ENCODE measurements at regions not wholly inside any gene's neighbourhood (a gene's known extent, or its start where the extent isn't known, plus 50 kb on each side); places are given as distances from the start of the nearest gene placed in this dataset.

DNA sequence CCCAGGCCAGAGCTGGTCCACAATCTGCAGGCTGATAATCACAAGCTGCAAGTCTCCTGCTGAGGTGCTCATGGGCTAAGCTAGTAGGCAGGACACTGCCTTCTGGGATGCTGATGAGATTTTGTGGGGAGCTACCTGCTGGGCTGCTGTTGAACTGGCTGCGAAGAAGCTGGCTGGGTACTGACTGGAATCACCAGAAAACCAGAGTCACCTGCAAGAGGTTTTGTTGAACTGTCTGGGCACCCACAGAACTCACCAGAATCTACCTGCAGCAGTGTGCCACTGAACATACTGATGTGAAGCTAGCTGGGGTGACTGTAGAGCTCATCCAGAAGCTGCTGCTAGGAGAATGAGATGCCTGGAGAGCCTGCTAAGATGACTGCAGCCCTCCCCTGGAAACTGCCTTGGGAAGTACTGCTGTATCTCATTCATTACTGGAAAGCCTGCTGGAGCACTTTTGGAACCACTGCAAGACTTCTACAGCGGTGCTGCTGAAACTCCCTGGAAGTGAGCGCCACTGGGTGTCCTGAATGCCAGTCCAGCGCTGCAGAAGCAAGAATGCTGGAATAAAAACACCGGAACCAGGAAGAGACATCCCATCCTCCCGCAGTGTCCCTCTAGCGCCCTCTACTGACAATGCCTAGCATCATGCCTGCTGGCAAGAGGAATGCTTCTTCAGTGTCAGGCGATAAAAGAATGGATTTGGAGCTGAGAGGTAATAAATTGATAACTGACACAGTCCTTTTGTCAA, 64.9 kb upstream of the ARHGAP18 start (continued):
- TF ChIP-seq, protein P1, sequence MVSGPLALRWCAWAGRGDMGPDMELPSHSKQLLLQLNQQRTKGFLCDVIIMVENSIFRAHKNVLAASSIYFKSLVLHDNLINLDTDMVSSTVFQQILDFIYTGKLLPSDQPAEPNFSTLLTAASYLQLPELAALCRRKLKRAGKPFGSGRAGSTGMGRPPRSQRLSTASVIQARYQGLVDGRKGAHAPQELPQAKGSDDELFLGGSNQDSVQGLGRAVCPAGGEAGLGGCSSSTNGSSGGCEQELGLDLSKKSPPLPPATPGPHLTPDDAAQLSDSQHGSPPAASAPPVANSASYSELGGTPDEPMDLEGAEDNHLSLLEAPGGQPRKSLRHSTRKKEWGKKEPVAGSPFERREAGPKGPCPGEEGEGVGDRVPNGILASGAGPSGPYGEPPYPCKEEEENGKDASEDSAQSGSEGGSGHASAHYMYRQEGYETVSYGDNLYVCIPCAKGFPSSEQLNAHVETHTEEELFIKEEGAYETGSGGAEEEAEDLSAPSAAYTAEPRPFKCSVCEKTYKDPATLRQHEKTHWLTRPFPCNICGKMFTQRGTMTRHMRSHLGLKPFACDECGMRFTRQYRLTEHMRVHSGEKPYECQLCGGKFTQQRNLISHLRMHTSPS (CRISPR knock-in tag; IDR thresholded peaks at IDR 0.05; ENCODE audit: low read depth): no peak
- TF ChIP-seq ZNF569 (CRISPR knock-in tag; IDR thresholded peaks at IDR 0.05; ENCODE audit: borderline replicate concordance) (no peak), ZSCAN31 (CRISPR knock-in tag; IDR thresholded peaks at IDR 0.05; ENCODE audit: low read depth) (0 out of 2 replicates have a peak, but pooled peaks have one; percentile 40), ZNF549 (CRISPR knock-in tag; IDR thresholded peaks at IDR 0.05) (no peak), SIN3B (IDR thresholded peaks at IDR 0.05; ENCODE audit: low read length) (no peak), ZNF317 (CRISPR knock-in tag; IDR thresholded peaks at IDR 0.05) (no peak), ZNF850 (CRISPR knock-in tag; conservative IDR thresholded peaks at IDR 0.05) (no peak), ISL2 (CRISPR knock-in tag; IDR thresholded peaks at IDR 0.05) (no peak), ZNF557 (CRISPR knock-in tag; IDR thresholded peaks at IDR 0.05) (no peak), GABPA (IDR thresholded peaks at IDR 0.05; ENCODE audit: low read depth, low read length) (peak; percentile 44; the same call in 1 of the 2 replicates), GABPA (CRISPR knock-in tag; IDR thresholded peaks at IDR 0.05; ENCODE audit: low read depth) (peak; percentile 84), ZNF570 (CRISPR knock-in tag; IDR thresholded peaks at IDR 0.05; ENCODE audit: borderline replicate concordance) (no peak), SNAI1 (CRISPR knock-in tag; IDR thresholded peaks at IDR 0.05; ENCODE audit: borderline replicate concordance) (no peak), TBP (CRISPR knock-in tag; IDR thresholded peaks at IDR 0.05) (no peak), ELF4 (CRISPR knock-in tag; IDR thresholded peaks at IDR 0.05; ENCODE audit: borderline replicate concordance) (peak; percentile 71; the same call in 1 of the 2 replicates), RFX5 (IDR thresholded peaks at IDR 0.05; ENCODE audit: low read depth, low read length) (no peak), ZNF230 (CRISPR knock-in tag; IDR thresholded peaks at IDR 0.05) (no peak), ZNF383 (CRISPR knock-in tag; IDR thresholded peaks at IDR 0.05; ENCODE audit: borderline replicate concordance) (no peak), MIXL1 (CRISPR knock-in tag; IDR thresholded peaks at IDR 0.05) (no peak)
- TF ChIP-seq, protein P2, sequence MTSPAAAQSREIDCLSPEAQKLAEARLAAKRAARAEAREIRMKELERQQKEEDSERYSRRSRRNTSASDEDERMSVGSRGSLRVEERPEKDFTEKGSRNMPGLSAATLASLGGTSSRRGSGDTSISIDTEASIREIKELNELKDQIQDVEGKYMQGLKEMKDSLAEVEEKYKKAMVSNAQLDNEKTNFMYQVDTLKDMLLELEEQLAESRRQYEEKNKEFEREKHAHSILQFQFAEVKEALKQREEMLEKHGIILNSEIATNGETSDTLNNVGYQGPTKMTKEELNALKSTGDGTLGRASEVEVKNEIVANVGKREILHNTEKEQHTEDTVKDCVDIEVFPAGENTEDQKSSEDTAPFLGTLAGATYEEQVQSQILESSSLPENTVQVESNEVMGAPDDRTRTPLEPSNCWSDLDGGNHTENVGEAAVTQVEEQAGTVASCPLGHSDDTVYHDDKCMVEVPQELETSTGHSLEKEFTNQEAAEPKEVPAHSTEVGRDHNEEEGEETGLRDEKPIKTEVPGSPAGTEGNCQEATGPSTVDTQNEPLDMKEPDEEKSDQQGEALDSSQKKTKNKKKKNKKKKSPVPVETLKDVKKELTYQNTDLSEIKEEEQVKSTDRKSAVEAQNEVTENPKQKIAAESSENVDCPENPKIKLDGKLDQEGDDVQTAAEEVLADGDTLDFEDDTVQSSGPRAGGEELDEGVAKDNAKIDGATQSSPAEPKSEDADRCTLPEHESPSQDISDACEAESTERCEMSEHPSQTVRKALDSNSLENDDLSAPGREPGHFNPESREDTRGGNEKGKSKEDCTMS (CRISPR knock-in tag; conservative IDR thresholded peaks at IDR 0.05): no peak
- TF ChIP-seq, protein P3, sequence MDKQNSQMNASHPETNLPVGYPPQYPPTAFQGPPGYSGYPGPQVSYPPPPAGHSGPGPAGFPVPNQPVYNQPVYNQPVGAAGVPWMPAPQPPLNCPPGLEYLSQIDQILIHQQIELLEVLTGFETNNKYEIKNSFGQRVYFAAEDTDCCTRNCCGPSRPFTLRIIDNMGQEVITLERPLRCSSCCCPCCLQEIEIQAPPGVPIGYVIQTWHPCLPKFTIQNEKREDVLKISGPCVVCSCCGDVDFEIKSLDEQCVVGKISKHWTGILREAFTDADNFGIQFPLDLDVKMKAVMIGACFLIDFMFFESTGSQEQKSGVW (CRISPR knock-in tag; IDR thresholded peaks at IDR 0.05; ENCODE audit: borderline replicate concordance): no peak
- TF ChIP-seq, protein P4, sequence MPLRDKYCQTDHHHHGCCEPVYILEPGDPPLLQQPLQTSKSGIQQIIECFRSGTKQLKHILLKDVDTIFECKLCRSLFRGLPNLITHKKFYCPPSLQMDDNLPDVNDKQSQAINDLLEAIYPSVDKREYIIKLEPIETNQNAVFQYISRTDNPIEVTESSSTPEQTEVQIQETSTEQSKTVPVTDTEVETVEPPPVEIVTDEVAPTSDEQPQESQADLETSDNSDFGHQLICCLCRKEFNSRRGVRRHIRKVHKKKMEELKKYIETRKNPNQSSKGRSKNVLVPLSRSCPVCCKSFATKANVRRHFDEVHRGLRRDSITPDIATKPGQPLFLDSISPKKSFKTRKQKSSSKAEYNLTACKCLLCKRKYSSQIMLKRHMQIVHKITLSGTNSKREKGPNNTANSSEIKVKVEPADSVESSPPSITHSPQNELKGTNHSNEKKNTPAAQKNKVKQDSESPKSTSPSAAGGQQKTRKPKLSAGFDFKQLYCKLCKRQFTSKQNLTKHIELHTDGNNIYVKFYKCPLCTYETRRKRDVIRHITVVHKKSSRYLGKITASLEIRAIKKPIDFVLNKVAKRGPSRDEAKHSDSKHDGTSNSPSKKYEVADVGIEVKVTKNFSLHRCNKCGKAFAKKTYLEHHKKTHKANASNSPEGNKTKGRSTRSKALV (CRISPR knock-in tag; IDR thresholded peaks at IDR 0.05): no peak

All from HepG2 (cell line).